H1 (cell line): ENCODE measurements at regions not wholly inside any gene's neighbourhood (a gene's known extent, or its start where the extent isn't known, plus 50 kb on each side); places are given as distances from the start of the nearest gene placed in this dataset.

Experiments used
- CTCF ChIA-PET: fragments of 300-600 bp; sonication (Branson Sonifier 250); formaldehyde crosslinking; loops from one replicate; lab custom pipeline; 2021; ENCODE audit not compliant: partially characterized antibody; lab: Charles Lee
- POLR2A ChIA-PET: fragments of 300-600 bp; sonication (Branson Sonifier 250); formaldehyde crosslinking; loops from one replicate; lab custom pipeline; 2021; ENCODE audit warnings: inconsistent platforms; ENCODE audit not compliant: partially characterized antibody; lab: Charles Lee
- DNase-seq, 2 experiments: peaks; one replicate each; pipeline versions ENCODE4 v3.0.0 to v3.0.0-alpha.2; 2010 to 2022; ENCODE audit warnings: low spot score in 2 of 2, low read depth in 1 of 2, mixed read lengths in 1 of 2
- FAIRE-seq: peaks from 2 replicates; lab custom pipeline; 2011; peaks lifted over from hg19 to GRCh38; lab: Jason Lieb, UNC
- H2AFZ ChIP-seq: 2 replicates; pipeline ENCODE4 v1.8.1; 2012; ENCODE audit warnings: low read length, inconsistent platforms
- H2AK5ac ChIP-seq: 2 replicates; pipeline ENCODE4 v1.6.1; 2013; ENCODE audit warnings: low read depth, low read length
- H2BK120ac ChIP-seq: replicated peaks from 2 replicates; pipeline ENCODE3; 2013; ENCODE audit warnings: low read depth, low read length, inconsistent platforms
- H2BK12ac ChIP-seq: 2 replicates; pipeline ENCODE4 v1.6.1; 2013; ENCODE audit warnings: low read depth, low read length
- H2BK15ac ChIP-seq: 2 replicates; pipeline ENCODE4 v1.6.1; 2013; ENCODE audit warnings: low read length
- H2BK20ac ChIP-seq: 2 replicates; pipeline ENCODE4 v1.6.1; 2013; ENCODE audit warnings: low read length
- H2BK5ac ChIP-seq: 2 replicates; pipeline ENCODE4 v1.6.1; 2013; ENCODE audit warnings: low read depth, low read length
- H3K14ac ChIP-seq: 2 replicates; pipeline ENCODE4 v1.6.1; 2013; ENCODE audit warnings: inconsistent platforms; ENCODE audit not compliant: insufficient read length
- H3K18ac ChIP-seq: 2 replicates; pipeline ENCODE4 v1.6.1; 2013; ENCODE audit warnings: low read length; ENCODE audit errors: extremely low read depth
- H3K23ac ChIP-seq: 2 replicates; pipeline ENCODE4 v1.6.1; 2013; ENCODE audit warnings: inconsistent platforms; ENCODE audit not compliant: insufficient read length
- H3K23me2 ChIP-seq: 2 replicates; pipeline ENCODE4 v1.6.1; 2013; ENCODE audit warnings: low read depth, low read length
- H3K27ac ChIP-seq: 2 replicates; pipeline ENCODE4 v1.6.1; 2011; ENCODE audit warnings: low read depth, low read length, inconsistent platforms
- H3K27me3 ChIP-seq, 4 experiments: replicated peaks in 1 of 4; 1 replicate in 1 of 4; 2 replicates in 3 of 4; pipeline versions ENCODE4 v1.6.1 to v1.8.1; 2011 to 2013; ENCODE audit warnings: low read length in 3 of 4, mild to moderate bottlenecking in 3 of 4, inconsistent platforms in 2 of 4, mixed read lengths in 2 of 4, moderate library complexity in 1 of 4; ENCODE audit not compliant: control insufficient read depth in 3 of 4, insufficient read depth in 3 of 4; ENCODE audit errors: extremely low read depth in 1 of 4
- H3K36me3 ChIP-seq, 4 experiments: 2 replicates each; pipeline versions ENCODE4 v1.6.1 to v1.8.1; 2011 to 2013; ENCODE audit warnings: mild to moderate bottlenecking in 4 of 4, low read length in 3 of 4, moderate library complexity in 2 of 4, control low read depth in 1 of 4, inconsistent platforms in 1 of 4; ENCODE audit not compliant: insufficient read depth in 4 of 4, control insufficient read depth in 2 of 4
- H3K4ac ChIP-seq: replicated peaks from 2 replicates; pipeline ENCODE3; 2013; ENCODE audit warnings: low read length, low read depth, mixed read lengths, inconsistent platforms; ENCODE audit not compliant: insufficient read length
- H3K4me1 ChIP-seq, 4 experiments: replicated peaks in 1 of 4; 1 replicate in 1 of 4; 2 replicates in 3 of 4; pipeline versions ENCODE4 v1.6.1 to v1.8.1; 2011 to 2013; ENCODE audit warnings: low read length in 3 of 4, inconsistent platforms in 2 of 4, mixed read lengths in 1 of 4; ENCODE audit not compliant: insufficient read depth in 4 of 4, control insufficient read depth in 3 of 4
- H3K4me2 ChIP-seq, 2 experiments: 2 replicates each; pipeline versions ENCODE4 v1.6.1 to v1.8.1; 2011 to 2013; ENCODE audit warnings: low read depth in 2 of 2, low read length in 2 of 2, control low read depth in 1 of 2, inconsistent platforms in 1 of 2, mild to moderate bottlenecking in 1 of 2; ENCODE audit not compliant: insufficient read depth in 1 of 2
- H3K4me3 ChIP-seq, 4 experiments: fragments of 200-600, 300-600 bp in 1 of 4; sonication (generic), shearing (Covaris generic), sonication (Bioruptor Twin) in 1 of 4; 2 replicates each; pipeline versions ENCODE4 v1.5.1 to v1.8.1; 2011 to 2016; ENCODE audit warnings: low read length in 4 of 4, low read depth in 3 of 4, control low read depth in 2 of 4, inconsistent platforms in 2 of 4, mild to moderate bottlenecking in 2 of 4, mixed read lengths in 1 of 4, moderate library complexity in 1 of 4; ENCODE audit not compliant: insufficient read depth in 2 of 4; ENCODE audit errors: extremely low read depth in 1 of 4
- H3K56ac ChIP-seq: replicated peaks from 2 replicates; pipeline ENCODE3; 2013; ENCODE audit warnings: low read depth, mild to moderate bottlenecking, mixed read lengths, low read length, inconsistent platforms; ENCODE audit not compliant: insufficient read length
- H3K79me1 ChIP-seq: 2 replicates; pipeline ENCODE4 v1.6.1; 2013; ENCODE audit warnings: low read depth, low read length, control low read depth
- H3K79me2 ChIP-seq, 2 experiments: 2 replicates each; pipeline versions ENCODE4 v1.6.1 to v1.8.1; 2012 to 2013; ENCODE audit warnings: low read length in 2 of 2, mild to moderate bottlenecking in 2 of 2, inconsistent platforms in 1 of 2; ENCODE audit not compliant: insufficient read depth in 2 of 2, control insufficient read depth in 1 of 2
- H3K9ac ChIP-seq, 4 experiments: replicated peaks in 1 of 4; 1 replicate in 1 of 4; 2 replicates in 3 of 4; pipeline versions ENCODE4 v1.6.1 to v1.8.1; 2011 to 2013; ENCODE audit warnings: low read depth in 3 of 4, low read length in 3 of 4, control low read depth in 2 of 4, mild to moderate bottlenecking in 2 of 4, moderate library complexity in 2 of 4, inconsistent platforms in 1 of 4; ENCODE audit errors: extremely low read depth in 1 of 4
- H3K9me3 ChIP-seq, 2 experiments: 2 replicates each; pipeline versions ENCODE4 v1.6.1 to v1.8.1; 2012 to 2013; ENCODE audit warnings: mild to moderate bottlenecking in 2 of 2, moderate library complexity in 2 of 2, control low read depth in 1 of 2, inconsistent platforms in 1 of 2, low read depth in 1 of 2, low read length in 1 of 2, mixed read lengths in 1 of 2; ENCODE audit not compliant: insufficient read depth in 2 of 2
- H4K20me1 ChIP-seq, 2 experiments: replicated peaks in 1 of 2; 2 replicates each; pipeline versions ENCODE3 to v1.8.1; 2011 to 2013; ENCODE audit warnings: inconsistent platforms in 2 of 2, low read length in 2 of 2, mild to moderate bottlenecking in 1 of 2; ENCODE audit not compliant: insufficient read depth in 2 of 2, control insufficient read depth in 1 of 2
- H4K5ac ChIP-seq: 2 replicates; pipeline ENCODE4 v1.6.1; 2013; ENCODE audit warnings: low read length, low read depth, mixed read lengths, inconsistent platforms; ENCODE audit not compliant: insufficient read length
- H4K8ac ChIP-seq: 2 replicates; pipeline ENCODE4 v1.8.0; 2013; ENCODE audit warnings: mild to moderate bottlenecking, moderate library complexity, low read length, inconsistent platforms; ENCODE audit not compliant: insufficient read depth; ENCODE audit errors: extremely low read depth
- H4K91ac ChIP-seq: replicated peaks from 2 replicates; pipeline ENCODE3; 2013; ENCODE audit warnings: low read length, mixed read lengths, inconsistent platforms; ENCODE audit not compliant: insufficient read length
- FOSL1 ChIP-seq: IDR thresholded peaks from 2 replicates; pipeline ENCODE4 v1.6.1; 2011; ENCODE audit warnings: mild to moderate bottlenecking, low read depth, low read length, moderate library complexity; ENCODE audit not compliant: insufficient read depth
- POLR2A ChIP-seq, 2 experiments: IDR thresholded peaks; 1 replicate in 1 of 2; 2 replicates in 1 of 2; pipeline ENCODE4 v1.6.1; 2011; ENCODE audit warnings: low read depth in 2 of 2, low read length in 2 of 2, mild to moderate bottlenecking in 2 of 2; ENCODE audit errors: control extremely low read depth in 1 of 2
- SP2 ChIP-seq: IDR thresholded peaks from 2 replicates; pipeline ENCODE4 v1.6.1; 2012; ENCODE audit warnings: mild to moderate bottlenecking, low read length, inconsistent platforms
- TAF1 ChIP-seq: IDR thresholded peaks from 2 replicates; pipeline ENCODE4 v1.6.1; 2011; ENCODE audit warnings: mild to moderate bottlenecking, low read depth, low read length
- TAF7 ChIP-seq: optimal IDR thresholded peaks from 2 replicates; pipeline ENCODE3; 2011; ENCODE audit warnings: low read depth, mild to moderate bottlenecking, inconsistent platforms, low read length, moderate library complexity, borderline replicate concordance
- WGBS, 2 experiments: shearing (Covaris generic) in 1 of 2; methylation state at CpG; one replicate each; pipeline versions ENCODE4 v1.1.6 to v1.1.7; 2013 to 2015; ENCODE audit warnings: low lambda C conversion rate in 2 of 2, mixed read lengths in 2 of 2, inconsistent platforms in 1 of 2, low coverage in 1 of 2, missing lambda C conversion rate in 1 of 2; ENCODE audit not compliant: insufficient replicate concordance in 2 of 2, insufficient coverage in 1 of 2, insufficient read length in 1 of 2; ENCODE audit errors: extremely low coverage in 1 of 2, missing lambda C conversion rate in 1 of 2; 5-methylcytosine and 5-hydroxymethylcytosine counted together

DNA sequence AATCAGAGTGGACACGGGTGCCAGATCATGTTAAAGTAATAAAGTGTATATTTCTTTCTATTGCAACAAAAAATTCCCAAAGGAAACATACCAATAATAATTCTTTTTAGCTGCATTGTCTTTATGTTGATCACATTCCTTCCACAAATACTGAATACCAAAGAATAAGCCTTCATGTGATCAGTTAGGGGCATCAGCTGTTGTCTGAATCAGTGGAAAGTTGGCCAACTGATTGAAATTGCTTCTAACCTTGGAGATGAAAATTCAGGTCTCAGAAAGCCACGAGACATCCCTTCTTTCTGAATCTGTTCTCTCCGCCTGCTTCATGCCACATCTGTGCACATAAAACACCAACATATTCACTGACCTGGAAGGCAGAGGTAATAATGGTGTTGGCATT lies 785.2 kb downstream of the KCNA4 start:
- Histone ChIP-seq H4K91ac (no peak overlapping the region), H3K4me1 (no peaks in the 10 kb centered on the region), H2BK5ac (no peak overlapping the region), H3K23ac (no peak overlapping the region), H3K4me3 (no peak overlapping the region), H2BK15ac (no peak overlapping the region), H3K79me2 (no peaks in the 10 kb centered on the region), H3K56ac (no peak overlapping the region), H2BK120ac (no peak overlapping the region), H3K9ac (no peak overlapping the region), H3K9me3 (no peaks in the 10 kb centered on the region), H3K79me1 (no peaks in the 10 kb centered on the region), H2AFZ (no peak overlapping the region), H3K27ac (no peak overlapping the region), H4K5ac (no peak overlapping the region), H3K4me2 (no peak overlapping the region), H3K14ac (no peak overlapping the region), H2AK5ac (no peak overlapping the region), H2BK12ac (no peak overlapping the region), H3K18ac (no peak overlapping the region), H2BK20ac (no peak overlapping the region), H3K23me2 (no peaks in the 10 kb centered on the region), H3K36me3 (no peaks in the 10 kb centered on the region), H4K20me1 (no peaks in the 10 kb centered on the region), H4K8ac (no peak overlapping the region), H3K27me3 (no peaks in the 10 kb centered on the region), H3K4ac (no peak overlapping the region)
- WGBS, 2 experiments = 86% methylated on average over 3 of the region's 3 CpGs; no CpG with 5 or more reads in 1 of the 2 experiments
- CTCF ChIA-PET = no interaction called here
- POLR2A ChIA-PET = no interaction called here
- DNase-seq = no peak
- FAIRE-seq = no peak
- TF ChIP-seq TAF1 (no peak), POLR2A (IDR thresholded peaks at IDR 0.05; ENCODE audit: control extremely low read depth in 1 of 2, low read depth in 2 of 2, low read length in 2 of 2) (no peak), SP2 (no peak), TAF7 (no peak), FOSL1 (no peak)
